GM23248 (cell line): ENCODE measurements at regions not wholly inside any gene's neighbourhood (a gene's known extent, or its start where the extent isn't known, plus 50 kb on each side); places are given as distances from the start of the nearest gene placed in this dataset.

Experiments used
- DNase-seq: peaks from one replicate; pipeline ENCODE4 v3.0.0-alpha.2; 2015
- H2AFZ ChIP-seq: fragments of 200-600 bp; sonication (generic); 2 replicates; pipeline ENCODE4 v1.6.1; 2016; ENCODE audit warnings: antibody characterized with exemption
- H3F3A ChIP-seq: fragments of 200-600 bp; sonication (generic); 2 replicates; pipeline ENCODE4 v1.6.1; 2016; ENCODE audit warnings: mild to moderate bottlenecking, antibody characterized with exemption, mixed run types; ENCODE audit not compliant: insufficient read depth
- H3K27ac ChIP-seq: fragments of 200-600 bp; sonication (generic); 2 replicates; pipeline ENCODE4 v1.5.1; 2016; ENCODE audit warnings: mild to moderate bottlenecking
- H3K27me3 ChIP-seq: fragments of 200-600 bp; sonication (generic); replicated peaks from 2 replicates; pipeline ENCODE4 v1.6.1; 2016; ENCODE audit warnings: mild to moderate bottlenecking; ENCODE audit not compliant: insufficient read depth
- H3K36me3 ChIP-seq: fragments of 200-600 bp; sonication (generic); 2 replicates; pipeline ENCODE4 v1.6.1; 2016; ENCODE audit warnings: low read depth, mild to moderate bottlenecking
- H3K4me1 ChIP-seq: fragments of 200-600 bp; sonication (generic); 2 replicates; pipeline ENCODE4 v1.6.1; 2016; ENCODE audit warnings: mild to moderate bottlenecking; ENCODE audit not compliant: insufficient read depth
- H3K4me2 ChIP-seq: fragments of 200-600 bp; sonication (generic); one replicate; pipeline ENCODE4 v1.6.1; 2016; ENCODE audit warnings: mild to moderate bottlenecking; ENCODE audit not compliant: unreplicated experiment
- H3K4me3 ChIP-seq: fragments of 200-600 bp; sonication (generic); 2 replicates; pipeline ENCODE4 v1.5.1; 2016; ENCODE audit warnings: mild to moderate bottlenecking
- H3K79me2 ChIP-seq: fragments of 200-600 bp; sonication (generic); 2 replicates; pipeline ENCODE4 v1.6.1; 2016; ENCODE audit warnings: mild to moderate bottlenecking; ENCODE audit not compliant: insufficient read depth
- H3K9ac ChIP-seq: fragments of 200-600 bp; sonication (generic); 2 replicates; pipeline ENCODE4 v1.6.1; 2016; ENCODE audit warnings: mild to moderate bottlenecking
- H3K9me2 ChIP-seq: fragments of 200-600 bp; sonication (generic); 2 replicates; pipeline ENCODE4 v1.6.1; 2016; ENCODE audit warnings: mixed run types, mild to moderate bottlenecking, moderate library complexity; ENCODE audit not compliant: insufficient read depth
- H3K9me3 ChIP-seq: fragments of 200-600 bp; sonication (generic); one replicate; pipeline ENCODE4 v1.6.1; 2017; ENCODE audit warnings: low read depth
- H4K20me1 ChIP-seq: fragments of 200-600 bp; sonication (generic); 2 replicates; pipeline ENCODE4 v1.6.0; 2016; ENCODE audit not compliant: insufficient read depth
- EZH2 ChIP-seq: fragments of 200-600 bp; sonication (generic); IDR thresholded peaks from 2 replicates; pipeline ENCODE4 v1.6.1; 2018; ENCODE audit warnings: antibody characterized with exemption, mild to moderate bottlenecking; ENCODE audit not compliant: insufficient read depth, poor library complexity, severe bottlenecking
- EZH2phosphoT487 ChIP-seq: fragments of 200-600 bp; sonication (generic); IDR thresholded peaks from 2 replicates; pipeline ENCODE4 v1.6.1; 2018; ENCODE audit warnings: antibody characterized with exemption, moderate library complexity, mild to moderate bottlenecking, low read depth; ENCODE audit not compliant: insufficient read depth
- WGBS, 2 experiments: methylation state at CpG; one replicate each; pipeline ENCODE4 v1.1.6; 2015 to 2017; ENCODE audit warnings: low lambda C conversion rate in 2 of 2, low coverage in 1 of 2; ENCODE audit errors: missing lambda C conversion rate in 2 of 2; 5-methylcytosine and 5-hydroxymethylcytosine counted together
- in situ Hi-C: fragments of 300-500 bp; cut with MboI; formaldehyde crosslinking; loops from 2 replicates; pipeline ENCODE4 v1.15.0; 2020

- Histone ChIP-seq H3K9ac (no peak overlapping the region), H3K27ac (no peak overlapping the region), H3K9me2 (no peaks in the 10 kb centered on the region), H3K4me1 (no peaks in the 10 kb centered on the region), H2AFZ (no peak overlapping the region), H3K36me3 (no peaks in the 10 kb centered on the region), H3K9me3 (no peaks in the 10 kb centered on the region), H3F3A (no peaks in the 10 kb centered on the region), H3K4me3 (no peak overlapping the region), H3K27me3 (no peaks in the 10 kb centered on the region), H3K79me2 (no peaks in the 10 kb centered on the region), H4K20me1 (no peaks in the 10 kb centered on the region), H3K4me2 (no peak overlapping the region)
- in situ Hi-C loops = no loop called here
- DNase-seq = peak; percentile 1
- no peak for TF ChIP-seq EZH2phosphoT487
- no peak for TF ChIP-seq EZH2
- WGBS, 2 experiments = 7 to 16% methylated on average over 3 of the region's 3 CpGs
Measured at GRCh38 chr13:91014696-91015095, 332.8 kb upstream of the MIR17HG start.

- no peaks in the 10 kb centered on the region for H4K20me1 ChIP-seq
- H3K4me1 ChIP-seq = no peaks in the 10 kb centered on the region
- H3K4me2 ChIP-seq = no peak overlapping the region
- no peaks in the 10 kb centered on the region for H3K27me3 ChIP-seq
- no peaks in the 10 kb centered on the region for H3K9me3 ChIP-seq
- no peak overlapping the region for H3K9ac ChIP-seq
- 10 to 11% methylated on average over 2 of the region's 2 CpGs for WGBS, 2 experiments
- peak overlapping the region; percentile 67 for H2AFZ ChIP-seq
- H3F3A ChIP-seq = no peaks in the 10 kb centered on the region
- in situ Hi-C loops = no loop called here
- no peaks in the 10 kb centered on the region for H3K9me2 ChIP-seq
- no peak overlapping the region for H3K4me3 ChIP-seq
- DNase-seq = peak; percentile 52
- TF ChIP-seq EZH2phosphoT487 = no peak
- no peak for TF ChIP-seq EZH2
- H3K36me3 ChIP-seq = no peaks in the 10 kb centered on the region
- H3K27ac ChIP-seq = no peak overlapping the region
- H3K79me2 ChIP-seq = no peaks in the 10 kb centered on the region
Measured at GRCh38 chr13:91017031-91017668, 330.3 kb upstream of the MIR17HG start.

GRCh38 chr13:91017669-91018053 lies 329.8 kb upstream of the MIR17HG start:
- in situ Hi-C loops = no loop called here
- no peaks in the 10 kb centered on the region for H3K79me2 ChIP-seq
- H3K27me3 ChIP-seq = no peaks in the 10 kb centered on the region
- WGBS, 2 experiments = 46 to 53% methylated on average over 14 to 15 of the region's 15 CpGs
- no peaks in the 10 kb centered on the region for H3K9me2 ChIP-seq
- H4K20me1 ChIP-seq = no peaks in the 10 kb centered on the region
- no peaks in the 10 kb centered on the region for H3K36me3 ChIP-seq
- no peak overlapping the region for H3K27ac ChIP-seq
- no peak overlapping the region for H3K9ac ChIP-seq
- no peaks in the 10 kb centered on the region for H3K4me1 ChIP-seq
- H3K4me3 ChIP-seq = no peak overlapping the region
- TF ChIP-seq EZH2phosphoT487 (no peak), EZH2 (no peak)
- H3F3A ChIP-seq = no peaks in the 10 kb centered on the region
- peak overlapping the region; percentile 67 for H2AFZ ChIP-seq
- no peak overlapping the region for H3K4me2 ChIP-seq
- DNase-seq = no peak
- H3K9me3 ChIP-seq = no peaks in the 10 kb centered on the region

GRCh38 chr13:91020461-91021034 lies 326.9 kb upstream of the MIR17HG start:
- H3K9ac ChIP-seq = no peak overlapping the region
- no peaks in the 10 kb centered on the region for H3K36me3 ChIP-seq
- no peaks in the 10 kb centered on the region for H3K9me2 ChIP-seq
- in situ Hi-C loops = no loop called here
- no peak for DNase-seq
- TF ChIP-seq EZH2phosphoT487 (no peak), EZH2 (no peak)
- H3K4me3 ChIP-seq = no peak overlapping the region
- H3K9me3 ChIP-seq = no peaks in the 10 kb centered on the region
- H3F3A ChIP-seq = no peaks in the 10 kb centered on the region
- no peak overlapping the region for H2AFZ ChIP-seq
- H3K27ac ChIP-seq = no peak overlapping the region
- H3K27me3 ChIP-seq = no peaks in the 10 kb centered on the region
- H3K79me2 ChIP-seq = no peaks in the 10 kb centered on the region
- no peaks in the 10 kb centered on the region for H3K4me1 ChIP-seq
- no peak overlapping the region for H3K4me2 ChIP-seq
- H4K20me1 ChIP-seq = no peaks in the 10 kb centered on the region

- no peaks in the 10 kb centered on the region for H3K9me3 ChIP-seq
- 13% methylated on average over 3 of the region's 3 CpGs for WGBS, 2 experiments
- no peak for TF ChIP-seq EZH2
- TF ChIP-seq EZH2phosphoT487 = no peak
- no peak overlapping the region for H3K4me2 ChIP-seq
- H4K20me1 ChIP-seq = no peaks in the 10 kb centered on the region
- in situ Hi-C loops = no loop called here
- H3K4me3 ChIP-seq = no peak overlapping the region
- no peak overlapping the region for H2AFZ ChIP-seq
- no peaks in the 10 kb centered on the region for H3K79me2 ChIP-seq
- no peaks in the 10 kb centered on the region for H3K4me1 ChIP-seq
- no peaks in the 10 kb centered on the region for H3K9me2 ChIP-seq
- H3F3A ChIP-seq = no peaks in the 10 kb centered on the region
- no peak overlapping the region for H3K27ac ChIP-seq
- DNase-seq = no peak
- H3K36me3 ChIP-seq = no peaks in the 10 kb centered on the region
- no peak overlapping the region for H3K9ac ChIP-seq
- no peaks in the 10 kb centered on the region for H3K27me3 ChIP-seq
Measured at GRCh38 chr13:91024157-91024792, 323.2 kb upstream of the MIR17HG start.
